DOHH2 (cell line): ENCODE measurements at regions not wholly inside any gene's neighbourhood (a gene's known extent, or its start where the extent isn't known, plus 50 kb on each side); places are given as distances from the start of the nearest gene placed in this dataset.

Experiments
- H3F3A ChIP-seq: fragments of 200-600 bp; sonication (generic), shearing (Covaris generic); 2 replicates; pipeline ENCODE4 v1.6.0; 2016; ENCODE audit warnings: antibody characterized with exemption, mild to moderate bottlenecking; ENCODE audit not compliant: control insufficient read depth, insufficient read depth
- H3K27ac ChIP-seq: fragments of 200-600 bp; sonication (generic); 2 replicates; pipeline ENCODE4 v1.5.1; 2014; ENCODE audit warnings: low read depth, mild to moderate bottlenecking, low read length, moderate library complexity
- H3K27me3 ChIP-seq: fragments of 200-600 bp; sonication (generic); 2 replicates; pipeline ENCODE4 v1.6.1; 2014; ENCODE audit warnings: mild to moderate bottlenecking, low read length, mixed read lengths; ENCODE audit not compliant: control insufficient read depth
- H3K36me3 ChIP-seq: fragments of 200-600 bp; sonication (generic); 2 replicates; pipeline ENCODE4 v1.6.1; 2014; ENCODE audit warnings: mild to moderate bottlenecking, low read length, moderate library complexity, mixed read lengths; ENCODE audit not compliant: control insufficient read depth
- H3K4me1 ChIP-seq: fragments of 200-600 bp; sonication (generic); 2 replicates; pipeline ENCODE4 v1.6.1; 2014; ENCODE audit warnings: mild to moderate bottlenecking, low read length, mixed read lengths; ENCODE audit not compliant: control insufficient read depth
- H3K4me2 ChIP-seq: fragments of 200-600 bp; sonication (generic); 2 replicates; pipeline ENCODE4 v1.6.0; 2014; ENCODE audit warnings: mild to moderate bottlenecking, low read length, moderate library complexity
- H3K4me3 ChIP-seq: fragments of 200-600 bp; sonication (generic); 2 replicates; pipeline ENCODE4 v1.5.1; 2014; ENCODE audit warnings: mild to moderate bottlenecking, low read length, mixed read lengths
- H3K79me2 ChIP-seq: fragments of 200-600 bp; sonication (generic); 2 replicates; pipeline ENCODE4 v1.6.1; 2014; ENCODE audit warnings: mild to moderate bottlenecking, low read length, mixed read lengths; ENCODE audit not compliant: control insufficient read depth
- H3K9me2 ChIP-seq: fragments of 200-600 bp; sonication (generic); replicated peaks from 2 replicates; pipeline ENCODE4 v1.6.1; 2014; ENCODE audit warnings: mild to moderate bottlenecking, low read length, mixed read lengths; ENCODE audit not compliant: control insufficient read depth
- H3K9me3 ChIP-seq: fragments of 200-600 bp; sonication (generic); 2 replicates; pipeline ENCODE4 v1.6.1; 2014; ENCODE audit warnings: antibody characterized with exemption, low read length, mixed read lengths; ENCODE audit not compliant: control insufficient read depth, insufficient read depth
- H4K20me1 ChIP-seq: fragments of 200-600 bp; sonication (generic); 2 replicates; pipeline ENCODE4 v1.6.0; 2014; ENCODE audit warnings: low read depth, mild to moderate bottlenecking, antibody characterized with exemption, low read length, moderate library complexity; ENCODE audit not compliant: control insufficient read depth, insufficient read depth
- CTCF ChIP-seq: fragments of 200-600 bp; sonication (generic); IDR thresholded peaks from one replicate; pipeline ENCODE4 v1.5.1; 2014; ENCODE audit warnings: antibody characterized with exemption, mild to moderate bottlenecking, low read depth, low read length; ENCODE audit not compliant: poor library complexity, severe bottlenecking
- EZH2phosphoT487 ChIP-seq: fragments of 200-600 bp; sonication (generic); IDR thresholded peaks from 2 replicates; pipeline ENCODE4 v1.6.1; 2017; ENCODE audit warnings: borderline replicate concordance, mild to moderate bottlenecking, antibody characterized with exemption, low read length, moderate library complexity, mixed read lengths

- Histone ChIP-seq H3K9me2 (no peaks in the 10 kb centered on the region), H3K4me3 (no peak overlapping the region), H3K4me1 (no peaks in the 10 kb centered on the region), H3F3A (no peaks in the 10 kb centered on the region), H3K9me3 (no peaks in the 10 kb centered on the region), H4K20me1 (no peaks in the 10 kb centered on the region), H3K79me2 (no peaks in the 10 kb centered on the region), H3K4me2 (no peak overlapping the region), H3K36me3 (no peaks in the 10 kb centered on the region), H3K27ac (no peak overlapping the region), H3K27me3 (no peaks in the 10 kb centered on the region)
- TF ChIP-seq EZH2phosphoT487 = no peak
- TF ChIP-seq CTCF = no peak
Measured at GRCh38 chr1:234863551-234863971, 253.6 kb upstream of the IRF2BP2 start.

GRCh38 chr1:234862944-234863515 lies 253.1 kb upstream of the IRF2BP2 start:
- Histone ChIP-seq H3K79me2 (no peaks in the 10 kb centered on the region), H3K4me1 (no peaks in the 10 kb centered on the region), H3K4me2 (no peak overlapping the region), H3K27me3 (no peaks in the 10 kb centered on the region), H3K27ac (no peak overlapping the region), H3K9me2 (no peaks in the 10 kb centered on the region), H3K36me3 (no peaks in the 10 kb centered on the region), H4K20me1 (no peaks in the 10 kb centered on the region), H3K4me3 (no peak overlapping the region), H3K9me3 (no peaks in the 10 kb centered on the region), H3F3A (no peaks in the 10 kb centered on the region)
- TF ChIP-seq EZH2phosphoT487 (no peak), CTCF (no peak)

GRCh38 chr1:234862360-234862943 lies 252.5 kb upstream of the IRF2BP2 start:
- Histone ChIP-seq H3K27me3 (no peaks in the 10 kb centered on the region), H3K27ac (no peak overlapping the region), H4K20me1 (no peaks in the 10 kb centered on the region), H3K4me2 (no peak overlapping the region), H3K36me3 (no peaks in the 10 kb centered on the region), H3K79me2 (no peaks in the 10 kb centered on the region), H3K9me2 (no peaks in the 10 kb centered on the region), H3K9me3 (no peaks in the 10 kb centered on the region), H3K4me1 (no peaks in the 10 kb centered on the region), H3K4me3 (no peak overlapping the region), H3F3A (no peaks in the 10 kb centered on the region)
- no peak for TF ChIP-seq CTCF
- no peak for TF ChIP-seq EZH2phosphoT487
